H9 (cell line): ENCODE measurements at regions not wholly inside any gene's neighbourhood (a gene's known extent, or its start where the extent isn't known, plus 50 kb on each side); places are given as distances from the start of the nearest gene placed in this dataset.

Experiments
- DNase-seq: peaks from one replicate; pipeline ENCODE4 v3.0.0-alpha.2; 2017
- H2AFZ ChIP-seq: one replicate; pipeline ENCODE4 v1.6.1; 2013; ENCODE audit warnings: mild to moderate bottlenecking, low read length, control low read depth, moderate library complexity
- H2AK5ac ChIP-seq: 2 replicates; pipeline ENCODE4 v1.6.1; 2013; ENCODE audit warnings: low read length, control low read depth, mixed read lengths; ENCODE audit not compliant: insufficient read length
- H2BK120ac ChIP-seq: one replicate; pipeline ENCODE4 v1.6.1; 2013; ENCODE audit warnings: low read depth, mild to moderate bottlenecking, low read length, control low read depth, inconsistent platforms; ENCODE audit not compliant: poor library complexity, severe bottlenecking
- H2BK12ac ChIP-seq: 2 replicates; pipeline ENCODE4 v1.6.1; 2013; ENCODE audit warnings: low read length, control low read depth, mixed read lengths, low read depth; ENCODE audit not compliant: insufficient read length
- H2BK15ac ChIP-seq: 2 replicates; pipeline ENCODE4 v1.6.1; 2013; ENCODE audit warnings: low read depth, low read length, control low read depth
- H2BK20ac ChIP-seq: one replicate; pipeline ENCODE4 v1.6.1; 2013; ENCODE audit warnings: low read depth, mild to moderate bottlenecking, low read length, control low read depth, inconsistent platforms; ENCODE audit not compliant: poor library complexity, severe bottlenecking
- H2BK5ac ChIP-seq: 2 replicates; pipeline ENCODE4 v1.6.1; 2013; ENCODE audit warnings: low read length, control low read depth, mixed read lengths; ENCODE audit not compliant: insufficient read length
- H3K14ac ChIP-seq: 2 replicates; pipeline ENCODE4 v1.6.1; 2013; ENCODE audit warnings: low read length, control low read depth; ENCODE audit not compliant: insufficient read depth
- H3K18ac ChIP-seq: 2 replicates; pipeline ENCODE4 v1.6.1; 2013; ENCODE audit warnings: low read depth, mild to moderate bottlenecking, mixed read lengths, low read length, control low read depth; ENCODE audit not compliant: insufficient read length
- H3K23ac ChIP-seq: 2 replicates; pipeline ENCODE4 v1.6.1; 2013; ENCODE audit warnings: low read length, control low read depth, mixed read lengths, low read depth; ENCODE audit not compliant: insufficient read length
- H3K23me2 ChIP-seq: 2 replicates; pipeline ENCODE4 v1.6.1; 2013; ENCODE audit warnings: low read depth, mild to moderate bottlenecking, mixed read lengths, low read length, control low read depth; ENCODE audit not compliant: insufficient read length, poor library complexity, severe bottlenecking
- H3K27ac ChIP-seq: 2 replicates; pipeline ENCODE4 v1.5.1; 2013; ENCODE audit warnings: low read length, control low read depth, mixed read lengths, low read depth; ENCODE audit not compliant: insufficient read length
- H3K27me3 ChIP-seq: 2 replicates; pipeline ENCODE4 v1.6.1; 2013; ENCODE audit warnings: low read length, control low read depth, inconsistent platforms; ENCODE audit not compliant: insufficient read depth
- H3K4ac ChIP-seq: 2 replicates; pipeline ENCODE4 v1.6.1; 2013; ENCODE audit warnings: low read depth, mild to moderate bottlenecking, control low read depth, inconsistent platforms, low read length, moderate library complexity
- H3K4me1 ChIP-seq: 2 replicates; pipeline ENCODE4 v1.6.1; 2013; ENCODE audit warnings: low read length, control low read depth, inconsistent platforms; ENCODE audit not compliant: insufficient read depth
- H3K4me2 ChIP-seq: 2 replicates; pipeline ENCODE4 v1.6.1; 2013; ENCODE audit warnings: low read length, control low read depth, mixed read lengths; ENCODE audit not compliant: insufficient read length, insufficient read depth
- H3K56ac ChIP-seq: 2 replicates; pipeline ENCODE4 v1.6.1; 2013; ENCODE audit warnings: low read depth, mild to moderate bottlenecking, mixed read lengths, low read length, control low read depth; ENCODE audit not compliant: insufficient read length
- H3K79me1 ChIP-seq: 2 replicates; pipeline ENCODE4 v1.6.1; 2013; ENCODE audit warnings: low read depth, mild to moderate bottlenecking, moderate library complexity, low read length, control low read depth, inconsistent platforms; ENCODE audit not compliant: insufficient read depth, poor library complexity, severe bottlenecking
- H3K79me2 ChIP-seq: 2 replicates; pipeline ENCODE4 v1.6.1; 2013; ENCODE audit warnings: low read length, control low read depth, inconsistent platforms; ENCODE audit not compliant: insufficient read depth
- H3K9ac ChIP-seq: 2 replicates; pipeline ENCODE4 v1.6.1; 2013; ENCODE audit warnings: low read length, control low read depth, mixed read lengths; ENCODE audit not compliant: insufficient read length; ENCODE audit errors: extremely low read depth
- H3K9me3 ChIP-seq: one replicate; pipeline ENCODE4 v1.6.1; 2013; ENCODE audit warnings: low read depth, low read length, inconsistent platforms; ENCODE audit not compliant: control insufficient read depth
- H3T11ph ChIP-seq: one replicate; pipeline ENCODE4 v1.6.1; 2013; ENCODE audit warnings: mild to moderate bottlenecking, low read length, control low read depth, inconsistent platforms
- H4K20me1 ChIP-seq: one replicate; pipeline ENCODE4 v1.6.1; 2013; ENCODE audit not compliant: control insufficient read depth, insufficient read length, insufficient read depth
- H4K5ac ChIP-seq: 2 replicates; pipeline ENCODE4 v1.6.1; 2013; ENCODE audit warnings: low read depth, mild to moderate bottlenecking, mixed read lengths, low read length, control low read depth; ENCODE audit not compliant: insufficient read length
- H4K8ac ChIP-seq: replicated peaks from 2 replicates; pipeline ENCODE4 v1.6.1; 2013; ENCODE audit warnings: low read length, control low read depth, mixed read lengths, low read depth; ENCODE audit not compliant: insufficient read length
- H4K91ac ChIP-seq: 2 replicates; pipeline ENCODE4 v1.6.1; 2013; ENCODE audit warnings: low read depth, mild to moderate bottlenecking, moderate library complexity, mixed read lengths, low read length, control low read depth; ENCODE audit not compliant: insufficient read length
- H3K27ac Mint-ChIP-seq, 3 experiments: 2 replicates in 2 of 3; 3 replicates in 1 of 3; pipeline ENCODE4 v1.8.0; 2020 to 2021; ENCODE audit warnings: mixed read lengths in 3 of 3, mild to moderate bottlenecking in 1 of 3, moderate library complexity in 1 of 3
- H3K27me3 Mint-ChIP-seq: 2 replicates; pipeline ENCODE4 v1.8.0; 2021; ENCODE audit warnings: low read depth, mild to moderate bottlenecking, moderate library complexity, mixed read lengths
- H3K36me3 Mint-ChIP-seq, 3 experiments: 2 replicates in 2 of 3; 3 replicates in 1 of 3; pipeline ENCODE4 v1.8.0; 2020 to 2021; ENCODE audit warnings: low read depth in 3 of 3, mixed read lengths in 3 of 3; ENCODE audit not compliant: insufficient read depth in 1 of 3
- H3K4me1 Mint-ChIP-seq, 2 experiments: 2 replicates each; pipeline ENCODE4 v1.8.0; 2020; ENCODE audit warnings: mixed read lengths in 2 of 2
- H3K4me3 Mint-ChIP-seq, 2 experiments: 2 replicates in 1 of 2; 3 replicates in 1 of 2; pipeline ENCODE4 v1.8.0; 2020 to 2021; ENCODE audit warnings: mild to moderate bottlenecking in 2 of 2, mixed read lengths in 2 of 2, moderate library complexity in 1 of 2
- H3K9me3 Mint-ChIP-seq, 2 experiments: 2 replicates in 1 of 2; 3 replicates in 1 of 2; pipeline ENCODE4 v1.8.0; 2020; ENCODE audit warnings: mild to moderate bottlenecking in 2 of 2, mixed read lengths in 2 of 2, moderate library complexity in 1 of 2
- CTCF ChIP-seq: fragments of 200-600 bp; sonication (generic); conservative IDR thresholded peaks from 3 replicates; pipeline ENCODE4 v1.8.0; 2021; ENCODE audit warnings: antibody characterized with exemption, mild to moderate bottlenecking
- WGBS: extraction: QIAGEN DNeasy Blood & Tissue Kit; methylation state at CpG from one replicate; pipeline ENCODE4 v1.1.7; 2013; ENCODE audit warnings: missing lambda C conversion rate, low lambda C conversion rate, mixed read lengths; ENCODE audit not compliant: insufficient read length; ENCODE audit errors: extremely low coverage; 5-methylcytosine and 5-hydroxymethylcytosine counted together

- Mint-ChIP-seq H3K4me1 (no peaks in the 10 kb centered on the region), H3K27ac (0 out of 7 replicates have a peak overlapping the region, but pooled peaks of 1 of the 3 experiments have one; percentile 46), H3K4me3 (no peak overlapping the region), H3K9me3 (no peaks in the 10 kb centered on the region), H3K36me3 (no peaks in the 10 kb centered on the region), H3K27me3 (no peaks in the 10 kb centered on the region)
- Histone ChIP-seq H2BK15ac (no peak overlapping the region), H3K79me2 (no peaks in the 10 kb centered on the region), H3K23me2 (no peaks in the 10 kb centered on the region), H3T11ph (no peak overlapping the region), H3K4me1 (no peaks in the 10 kb centered on the region), H3K27me3 (no peaks in the 10 kb centered on the region), H2BK120ac (no peak overlapping the region), H3K4me2 (no peak overlapping the region), H4K5ac (no peak overlapping the region), H2BK5ac (no peak overlapping the region), H3K27ac (no peak overlapping the region), H3K79me1 (no peaks in the 10 kb centered on the region), H3K18ac (no peak overlapping the region), H4K91ac (no peak overlapping the region), H3K9ac (no peak overlapping the region), H3K9me3 (no peaks in the 10 kb centered on the region), H3K4ac (no peak overlapping the region), H3K56ac (no peak overlapping the region), H4K8ac (no peak overlapping the region), H3K14ac (no peak overlapping the region), H2AFZ (no peak overlapping the region), H4K20me1 (no peaks in the 10 kb centered on the region), H3K23ac (no peak overlapping the region), H2AK5ac (no peak overlapping the region), H2BK12ac (no peak overlapping the region), H2BK20ac (no peak overlapping the region)
- no CpG with 5 or more reads among the region's 2 CpGs for WGBS
- DNase-seq: peak; percentile 53
- TF ChIP-seq CTCF: peak; percentile 61
These were observed 145.3 kb upstream of the FST start for GRCh38 chr5:53335115-53335514.
